ENCODE measurements at regions not wholly inside any gene's neighbourhood (a gene's known extent, or its start where the extent isn't known, plus 50 kb on each side); places are given as distances from the start of the nearest gene placed in this dataset.

DNA sequence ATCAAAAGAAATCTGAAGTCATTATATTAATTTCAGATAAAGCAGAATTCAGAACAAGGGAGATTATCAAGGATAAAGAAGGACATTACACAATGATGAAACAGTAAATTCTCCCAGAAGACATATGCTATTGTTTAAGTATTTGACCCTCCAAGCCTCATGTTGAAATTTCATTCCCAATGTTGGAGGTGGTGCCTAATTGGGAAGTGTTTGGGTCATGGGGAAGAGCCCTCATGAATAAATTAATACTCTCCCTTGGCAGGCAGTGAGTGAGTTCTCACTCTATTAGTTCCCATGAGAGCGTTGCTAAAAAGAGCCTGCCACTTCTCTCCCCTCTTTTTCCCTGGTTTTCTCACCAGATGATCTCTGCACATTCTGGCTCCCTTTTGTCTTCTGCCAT is 249.9 kb upstream of the GRIA3 start:
- no peak for DNase-seq (ENCODE audit: low read depth, low spot score)
- intact Hi-C loops (cut with micrococcal nuclease; ENCODE audit: unreplicated experiment) = no loop called here
- Histone ChIP-seq H3K36me3 (ENCODE audit: control insufficient read depth in 2 of 2, insufficient read depth in 2 of 2, low read length in 1 of 2) (no peaks in the 10 kb centered on the region), H3K4me1 (ENCODE audit: control insufficient read depth, insufficient read depth, low read length) (no peaks in the 10 kb centered on the region), H3K9me3 (replicated peaks; ENCODE audit: control insufficient read depth, insufficient read depth, low read length) (no peaks in the 10 kb centered on the region), H4K20me1 (ENCODE audit: control insufficient read depth, insufficient read depth) (no peaks in the 10 kb centered on the region), H3K4me2 (ENCODE audit: control insufficient read depth, insufficient read depth) (no peak overlapping the region), H3K27ac (ENCODE audit: control insufficient read depth, insufficient read depth) (no peak overlapping the region), H3K79me2 (ENCODE audit: control insufficient read depth, insufficient read depth, low read length) (no peaks in the 10 kb centered on the region), H3K27me3 (replicated peaks in 1 of 2; ENCODE audit: control insufficient read depth in 2 of 2, insufficient read depth in 2 of 2, low read length in 1 of 2) (no peaks in the 10 kb centered on the region), H3K9ac (ENCODE audit: control insufficient read depth, insufficient read depth, low read length) (no peak overlapping the region), H3K4me3 (no peak overlapping the region), H2AFZ (ENCODE audit: control insufficient read depth, low read depth, low read length) (no peak overlapping the region)
- in situ Hi-C loops (cut with MboI) = no loop called here
- BruUV-seq (replicated peaks) = no TSS peak
- POLR2A ChIA-PET = interaction anchor here (0.6 kb wide), 1 partner anchor 144 kb away, joined by 3 read pairs; no protein-coding TSS in a partner anchor
- SMC1A ChIA-PET (ENCODE audit: uncharacterized antibody, unreplicated experiment) = no interaction called here
- FAIRE-seq = no peak
- WGBS (ENCODE audit: insufficient coverage, insufficient replicate concordance, low lambda C conversion rate, missing lambda C conversion rate) = 0% methylated on average over 1 of the region's 1 CpG
- RAD21 ChIA-PET (ENCODE audit: unreplicated experiment) = no interaction called here
- ATAC-seq = no peak
- CTCF ChIA-PET = no interaction called here
- TF ChIP-seq, protein P1, sequence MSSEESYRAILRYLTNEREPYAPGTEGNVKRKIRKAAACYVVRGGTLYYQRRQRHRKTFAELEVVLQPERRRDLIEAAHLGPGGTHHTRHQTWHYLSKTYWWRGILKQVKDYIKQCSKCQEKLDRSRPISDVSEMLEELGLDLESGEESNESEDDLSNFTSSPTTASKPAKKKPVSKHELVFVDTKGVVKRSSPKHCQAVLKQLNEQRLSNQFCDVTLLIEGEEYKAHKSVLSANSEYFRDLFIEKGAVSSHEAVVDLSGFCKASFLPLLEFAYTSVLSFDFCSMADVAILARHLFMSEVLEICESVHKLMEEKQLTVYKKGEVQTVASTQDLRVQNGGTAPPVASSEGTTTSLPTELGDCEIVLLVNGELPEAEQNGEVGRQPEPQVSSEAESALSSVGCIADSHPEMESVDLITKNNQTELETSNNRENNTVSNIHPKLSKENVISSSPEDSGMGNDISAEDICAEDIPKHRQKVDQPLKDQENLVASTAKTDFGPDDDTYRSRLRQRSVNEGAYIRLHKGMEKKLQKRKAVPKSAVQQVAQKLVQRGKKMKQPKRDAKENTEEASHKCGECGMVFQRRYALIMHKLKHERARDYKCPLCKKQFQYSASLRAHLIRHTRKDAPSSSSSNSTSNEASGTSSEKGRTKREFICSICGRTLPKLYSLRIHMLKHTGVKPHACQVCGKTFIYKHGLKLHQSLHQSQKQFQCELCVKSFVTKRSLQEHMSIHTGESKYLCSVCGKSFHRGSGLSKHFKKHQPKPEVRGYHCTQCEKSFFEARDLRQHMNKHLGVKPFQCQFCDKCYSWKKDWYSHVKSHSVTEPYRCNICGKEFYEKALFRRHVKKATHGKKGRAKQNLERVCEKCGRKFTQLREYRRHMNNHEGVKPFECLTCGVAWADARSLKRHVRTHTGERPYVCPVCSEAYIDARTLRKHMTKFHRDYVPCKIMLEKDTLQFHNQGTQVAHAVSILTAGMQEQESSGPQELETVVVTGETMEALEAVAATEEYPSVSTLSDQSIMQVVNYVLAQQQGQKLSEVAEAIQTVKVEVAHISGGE (CRISPR knock-in tag; IDR thresholded peaks at IDR 0.05) = no peak
- TF ChIP-seq RB1 (IDR thresholded peaks at IDR 0.05; ENCODE audit: borderline replicate concordance) (no peak), POLR2A (IDR thresholded peaks at IDR 0.05; ENCODE audit: low read depth, low read length) (no peak), IKZF2 (IDR thresholded peaks at IDR 0.05) (no peak), ZZZ3 (IDR thresholded peaks at IDR 0.05; ENCODE audit: control insufficient read depth, insufficient read length, low read depth) (no peak), ZNF622 (IDR thresholded peaks at IDR 0.05) (no peak), MYB (IDR thresholded peaks at IDR 0.05; ENCODE audit: borderline replicate concordance, low read depth, low read length) (no peak), PAX8 (IDR thresholded peaks at IDR 0.05) (no peak), RBBP5 (conservative IDR thresholded peaks at IDR 0.05) (no peak), TBL1XR1 (IDR thresholded peaks at IDR 0.05; ENCODE audit: low read depth, low read length) (no peak), CHD1 (IDR thresholded peaks at IDR 0.05; ENCODE audit: low read depth, low read length) (no peak), JUNB (IDR thresholded peaks at IDR 0.05) (no peak), CHD2 (IDR thresholded peaks at IDR 0.05; ENCODE audit: borderline replicate concordance, low read depth, low read length) (no peak)
- TF ChIP-seq, protein P2, sequence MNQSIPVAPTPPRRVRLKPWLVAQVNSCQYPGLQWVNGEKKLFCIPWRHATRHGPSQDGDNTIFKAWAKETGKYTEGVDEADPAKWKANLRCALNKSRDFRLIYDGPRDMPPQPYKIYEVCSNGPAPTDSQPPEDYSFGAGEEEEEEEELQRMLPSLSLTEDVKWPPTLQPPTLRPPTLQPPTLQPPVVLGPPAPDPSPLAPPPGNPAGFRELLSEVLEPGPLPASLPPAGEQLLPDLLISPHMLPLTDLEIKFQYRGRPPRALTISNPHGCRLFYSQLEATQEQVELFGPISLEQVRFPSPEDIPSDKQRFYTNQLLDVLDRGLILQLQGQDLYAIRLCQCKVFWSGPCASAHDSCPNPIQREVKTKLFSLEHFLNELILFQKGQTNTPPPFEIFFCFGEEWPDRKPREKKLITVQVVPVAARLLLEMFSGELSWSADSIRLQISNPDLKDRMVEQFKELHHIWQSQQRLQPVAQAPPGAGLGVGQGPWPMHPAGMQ (IDR thresholded peaks at IDR 0.05; ENCODE audit: borderline replicate concordance) = no peak
- TF ChIP-seq, protein P3, sequence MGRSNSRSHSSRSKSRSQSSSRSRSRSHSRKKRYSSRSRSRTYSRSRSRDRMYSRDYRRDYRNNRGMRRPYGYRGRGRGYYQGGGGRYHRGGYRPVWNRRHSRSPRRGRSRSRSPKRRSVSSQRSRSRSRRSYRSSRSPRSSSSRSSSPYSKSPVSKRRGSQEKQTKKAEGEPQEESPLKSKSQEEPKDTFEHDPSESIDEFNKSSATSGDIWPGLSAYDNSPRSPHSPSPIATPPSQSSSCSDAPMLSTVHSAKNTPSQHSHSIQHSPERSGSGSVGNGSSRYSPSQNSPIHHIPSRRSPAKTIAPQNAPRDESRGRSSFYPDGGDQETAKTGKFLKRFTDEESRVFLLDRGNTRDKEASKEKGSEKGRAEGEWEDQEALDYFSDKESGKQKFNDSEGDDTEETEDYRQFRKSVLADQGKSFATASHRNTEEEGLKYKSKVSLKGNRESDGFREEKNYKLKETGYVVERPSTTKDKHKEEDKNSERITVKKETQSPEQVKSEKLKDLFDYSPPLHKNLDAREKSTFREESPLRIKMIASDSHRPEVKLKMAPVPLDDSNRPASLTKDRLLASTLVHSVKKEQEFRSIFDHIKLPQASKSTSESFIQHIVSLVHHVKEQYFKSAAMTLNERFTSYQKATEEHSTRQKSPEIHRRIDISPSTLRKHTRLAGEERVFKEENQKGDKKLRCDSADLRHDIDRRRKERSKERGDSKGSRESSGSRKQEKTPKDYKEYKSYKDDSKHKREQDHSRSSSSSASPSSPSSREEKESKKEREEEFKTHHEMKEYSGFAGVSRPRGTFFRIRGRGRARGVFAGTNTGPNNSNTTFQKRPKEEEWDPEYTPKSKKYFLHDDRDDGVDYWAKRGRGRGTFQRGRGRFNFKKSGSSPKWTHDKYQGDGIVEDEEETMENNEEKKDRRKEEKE (IDR thresholded peaks at IDR 0.05) = no peak
- TF ChIP-seq, protein P4, sequence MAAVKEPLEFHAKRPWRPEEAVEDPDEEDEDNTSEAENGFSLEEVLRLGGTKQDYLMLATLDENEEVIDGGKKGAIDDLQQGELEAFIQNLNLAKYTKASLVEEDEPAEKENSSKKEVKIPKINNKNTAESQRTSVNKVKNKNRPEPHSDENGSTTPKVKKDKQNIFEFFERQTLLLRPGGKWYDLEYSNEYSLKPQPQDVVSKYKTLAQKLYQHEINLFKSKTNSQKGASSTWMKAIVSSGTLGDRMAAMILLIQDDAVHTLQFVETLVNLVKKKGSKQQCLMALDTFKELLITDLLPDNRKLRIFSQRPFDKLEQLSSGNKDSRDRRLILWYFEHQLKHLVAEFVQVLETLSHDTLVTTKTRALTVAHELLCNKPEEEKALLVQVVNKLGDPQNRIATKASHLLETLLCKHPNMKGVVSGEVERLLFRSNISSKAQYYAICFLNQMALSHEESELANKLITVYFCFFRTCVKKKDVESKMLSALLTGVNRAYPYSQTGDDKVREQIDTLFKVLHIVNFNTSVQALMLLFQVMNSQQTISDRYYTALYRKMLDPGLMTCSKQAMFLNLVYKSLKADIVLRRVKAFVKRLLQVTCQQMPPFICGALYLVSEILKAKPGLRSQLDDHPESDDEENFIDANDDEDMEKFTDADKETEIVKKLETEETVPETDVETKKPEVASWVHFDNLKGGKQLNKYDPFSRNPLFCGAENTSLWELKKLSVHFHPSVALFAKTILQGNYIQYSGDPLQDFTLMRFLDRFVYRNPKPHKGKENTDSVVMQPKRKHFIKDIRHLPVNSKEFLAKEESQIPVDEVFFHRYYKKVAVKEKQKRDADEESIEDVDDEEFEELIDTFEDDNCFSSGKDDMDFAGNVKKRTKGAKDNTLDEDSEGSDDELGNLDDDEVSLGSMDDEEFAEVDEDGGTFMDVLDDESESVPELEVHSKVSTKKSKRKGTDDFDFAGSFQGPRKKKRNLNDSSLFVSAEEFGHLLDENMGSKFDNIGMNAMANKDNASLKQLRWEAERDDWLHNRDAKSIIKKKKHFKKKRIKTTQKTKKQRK (IDR thresholded peaks at IDR 0.05; ENCODE audit: low read depth, low read length) = no peak

All from GM12878 (cell line).